Spleen (tissue), 11 donors: ENCODE measurements at regions not wholly inside any gene's neighbourhood (a gene's known extent, or its start where the extent isn't known, plus 50 kb on each side); places are given as distances from the start of the nearest gene placed in this dataset.

Experiments used
- DNase-seq: peaks from one replicate; pipeline ENCODE4 v3.0.0-alpha.2; 2020
- H3K27ac ChIP-seq, 8 donors: fragments of 200-600 bp; sonication (generic) in 7 of 8; 1 replicate in 4 of 8; 2 replicates in 4 of 8; pipeline versions ENCODE4 v1.5.0 to v1.8.0; 2016 to 2021; ENCODE audit warnings: inconsistent platforms in 4 of 8, mild to moderate bottlenecking in 4 of 8, moderate library complexity in 1 of 8
- H3K27me3 ChIP-seq, 7 donors: fragments of 200-600 bp; sonication (generic) in 6 of 7; replicated peaks in 1 of 7; 1 replicate in 4 of 7; 2 replicates in 3 of 7; pipeline versions ENCODE4 v1.5.0 to v1.8.0; 2016 to 2021; ENCODE audit warnings: inconsistent platforms in 3 of 7, mild to moderate bottlenecking in 1 of 7
- H3K36me3 ChIP-seq, 6 donors: fragments of 200-600 bp; sonication (generic) in 5 of 6; 1 replicate in 4 of 6; 2 replicates in 2 of 6; pipeline versions ENCODE4 v1.5.0 to v1.8.0; 2016 to 2021; ENCODE audit warnings: inconsistent platforms in 2 of 6
- H3K4me1 ChIP-seq, 6 donors: fragments of 200-600 bp; sonication (generic) in 5 of 6; 1 replicate in 3 of 6; 2 replicates in 3 of 6; pipeline versions ENCODE4 v1.5.0 to v1.8.0; 2016 to 2021; ENCODE audit warnings: inconsistent platforms in 3 of 6
- H3K4me3 ChIP-seq, 8 donors: fragments of 200-600 bp; sonication (generic) in 7 of 8; 1 replicate in 4 of 8; 2 replicates in 4 of 8; pipeline versions ENCODE4 v1.5.0 to v1.8.0; 2016 to 2021; ENCODE audit warnings: inconsistent platforms in 4 of 8, mild to moderate bottlenecking in 4 of 8, moderate library complexity in 2 of 8
- H3K9me3 ChIP-seq, 8 donors: fragments of 200-600 bp; sonication (generic) in 7 of 8; 1 replicate in 4 of 8; 2 replicates in 4 of 8; pipeline versions ENCODE4 v1.5.0 to v1.8.0; 2016 to 2021; ENCODE audit warnings: inconsistent platforms in 4 of 8
- POLR2A ChIP-seq, 3 donors: fragments of 450-650 bp; IDR thresholded peaks; one replicate each; pipeline ENCODE4 v1.5.1; 2017; ENCODE audit warnings: antibody characterized with exemption in 3 of 3, mild to moderate bottlenecking in 1 of 3
- POLR2AphosphoS5 ChIP-seq, 3 donors: sonication (generic); formaldehyde crosslinking; IDR thresholded peaks; one replicate each; pipeline ENCODE4 v1.5.1; 2017; ENCODE audit warnings: antibody characterized with exemption in 3 of 3
- WGBS, 5 donors: extraction: QIAGEN DNeasy Blood & Tissue Kit in 3 of 5; methylation state at CpG; one replicate each; pipeline versions ENCODE4 v1.1.5 to v1.1.7; 2013 to 2018; 5-methylcytosine and 5-hydroxymethylcytosine counted together
- intact Hi-C: fragments of 100-400 bp; cut with DNase I; formaldehyde crosslinking; loops from one replicate; pipeline ENCODE4 v1.15.0; 2023; ENCODE audit warnings: low total_unique reads
- TF ChIP-seq, protein P1 (sequence below), 11 experiments: fragments of 200-600 bp in 7 of 11; fragments of 450-650 bp in 4 of 11; sonication (generic) in 4 of 11; IDR thresholded peaks in 8 of 11; conservative IDR thresholded peaks in 3 of 11; 1 replicate in 7 of 11; 2 replicates in 4 of 11; pipeline versions ENCODE4 v1.4.0 to v1.8.0; 2016 to 2021; ENCODE audit warnings: antibody characterized with exemption in 11 of 11, inconsistent platforms in 4 of 11, mild to moderate bottlenecking in 1 of 11
- donor health status: healthy with polysubstance abuse.
- donor health status: DM: no; HTN: no; CAD: no; lungs with moderate emphysema.
- donor health status: DM: no; HTN: no; CAD: no.
- donor health status: Bipolar disorder and iron deficiency.
- donor health status: healthy.
- donor health status: DM: no; HTN: no; CAD: no.
- donor health status: DM: yes; HTN: yes; CAD: no.

DNA sequence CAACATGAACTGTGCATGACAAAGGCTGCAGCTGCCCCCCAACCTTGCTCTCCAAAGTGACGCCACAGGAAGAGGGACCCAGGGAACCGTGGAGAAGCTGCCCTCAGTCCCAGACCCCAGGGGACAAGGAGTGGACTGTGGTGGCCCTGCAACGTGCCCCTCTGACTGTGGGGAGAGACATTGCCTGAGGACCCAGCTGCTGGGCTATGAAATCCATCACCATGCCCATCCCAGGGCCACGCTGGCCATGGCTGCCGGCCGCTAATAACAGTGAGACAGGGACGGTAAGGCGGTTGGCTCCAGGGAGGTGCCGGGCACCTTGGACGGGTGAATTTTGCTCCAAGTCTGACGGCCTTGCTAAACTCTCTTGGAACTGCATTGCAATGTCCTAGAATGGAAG lies 211.3 kb upstream of the HDAC4 start:
- Histone ChIP-seq H3K9me3 (peaks cover 0 to 13% (median 11%) of the 10 kb centered on the region in 8 donors), H3K27me3 (peaks cover 0 to 8% (median 0%) of the 10 kb centered on the region in 7 donors), H3K4me1 (peaks cover 0 to 18% (median 6%) of the 10 kb centered on the region in 6 donors), H3K4me3 (no peak overlapping the region), H3K27ac (no peak overlapping the region), H3K36me3 (no peaks in the 10 kb centered on the region)
- intact Hi-C loops, result no loop called here
- 81 to 96% (median 85%) methylated on average over 7 to 11 of the region's 11 CpGs for WGBS, 5 donors
- TF ChIP-seq POLR2A (IDR thresholded peaks at IDR 0.05) (no peak), POLR2AphosphoS5 (IDR thresholded peaks at IDR 0.05) (no peak)
- TF ChIP-seq, protein P1, sequence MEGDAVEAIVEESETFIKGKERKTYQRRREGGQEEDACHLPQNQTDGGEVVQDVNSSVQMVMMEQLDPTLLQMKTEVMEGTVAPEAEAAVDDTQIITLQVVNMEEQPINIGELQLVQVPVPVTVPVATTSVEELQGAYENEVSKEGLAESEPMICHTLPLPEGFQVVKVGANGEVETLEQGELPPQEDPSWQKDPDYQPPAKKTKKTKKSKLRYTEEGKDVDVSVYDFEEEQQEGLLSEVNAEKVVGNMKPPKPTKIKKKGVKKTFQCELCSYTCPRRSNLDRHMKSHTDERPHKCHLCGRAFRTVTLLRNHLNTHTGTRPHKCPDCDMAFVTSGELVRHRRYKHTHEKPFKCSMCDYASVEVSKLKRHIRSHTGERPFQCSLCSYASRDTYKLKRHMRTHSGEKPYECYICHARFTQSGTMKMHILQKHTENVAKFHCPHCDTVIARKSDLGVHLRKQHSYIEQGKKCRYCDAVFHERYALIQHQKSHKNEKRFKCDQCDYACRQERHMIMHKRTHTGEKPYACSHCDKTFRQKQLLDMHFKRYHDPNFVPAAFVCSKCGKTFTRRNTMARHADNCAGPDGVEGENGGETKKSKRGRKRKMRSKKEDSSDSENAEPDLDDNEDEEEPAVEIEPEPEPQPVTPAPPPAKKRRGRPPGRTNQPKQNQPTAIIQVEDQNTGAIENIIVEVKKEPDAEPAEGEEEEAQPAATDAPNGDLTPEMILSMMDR (IDR thresholded peaks at IDR 0.05 in 8 of 11, conservative IDR thresholded peaks at IDR 0.05 in 3 of 11), result no peak
- DNase-seq, result no peak

- Histone ChIP-seq H3K36me3 (no peaks in the 10 kb centered on the region), H3K9me3 (peaks cover 0 to 5% (median 3%) of the 10 kb centered on the region in 8 donors), H3K4me3 (no peak overlapping the region), H3K27ac (no peak overlapping the region), H3K27me3 (peaks cover 0 to 9% (median 0%) of the 10 kb centered on the region in 7 donors), H3K4me1 (peaks cover 0 to 26% (median 9%) of the 10 kb centered on the region in 6 donors)
- 88 to 96% (median 93%) methylated on average over 6 to 10 of the region's 10 CpGs for WGBS, 5 donors
- intact Hi-C loops, result no loop called here
- DNase-seq, result no peak
- no peak for TF ChIP-seq POLR2AphosphoS5 (IDR thresholded peaks at IDR 0.05)
- TF ChIP-seq, protein P1 (IDR thresholded peaks at IDR 0.05 in 8 of 11, conservative IDR thresholded peaks at IDR 0.05 in 3 of 11), result no peak
- no peak for TF ChIP-seq POLR2A (IDR thresholded peaks at IDR 0.05)
Observed at GRCh38 chr2:239611222-239611795, 210.5 kb upstream of the HDAC4 start.

- Histone ChIP-seq H3K27me3 (peaks cover 0 to 9% (median 0%) of the 10 kb centered on the region in 7 donors), H3K36me3 (no peaks in the 10 kb centered on the region), H3K27ac (no peak overlapping the region), H3K4me3 (no peak overlapping the region), H3K9me3 (no peaks in the 10 kb centered on the region), H3K4me1 (peaks cover 0 to 33% (median 14%) of the 10 kb centered on the region in 6 donors)
- DNase-seq, result no peak
- 88 to 95% (median 91%) methylated on average over 7 to 9 of the region's 9 CpGs for WGBS, 5 donors
- intact Hi-C loops, result no loop called here
- TF ChIP-seq POLR2AphosphoS5 (IDR thresholded peaks at IDR 0.05), result no peak
Observed at GRCh38 chr2:239610457-239611221, 209.8 kb upstream of the HDAC4 start.

GRCh38 chr2:239609607-239610310 lies 208.9 kb upstream of the HDAC4 start:
- no peaks in the 10 kb centered on the region for H3K9me3 ChIP-seq
- H3K36me3 ChIP-seq, result no peaks in the 10 kb centered on the region
- no peak for DNase-seq
- H3K4me1 ChIP-seq, result peaks cover 0 to 38% (median 15%) of the 10 kb centered on the region in 6 donors
- no peak for TF ChIP-seq POLR2AphosphoS5 (IDR thresholded peaks at IDR 0.05)
- no peak for TF ChIP-seq POLR2A (IDR thresholded peaks at IDR 0.05)
- TF ChIP-seq, protein P1 (IDR thresholded peaks at IDR 0.05 in 8 of 11, conservative IDR thresholded peaks at IDR 0.05 in 3 of 11), result no peak
- no peak overlapping the region for H3K27ac ChIP-seq
- H3K27me3 ChIP-seq, result peaks cover 0 to 9% (median 0%) of the 10 kb centered on the region in 7 donors
- intact Hi-C loops, result no loop called here
- 91 to 94% (median 91%) methylated on average over 22 to 26 of the region's 26 CpGs for WGBS, 5 donors
- H3K4me3 ChIP-seq, result no peak overlapping the region
